KOPT-K1 (cell line): ENCODE measurements at regions not wholly inside any gene's neighbourhood (a gene's known extent, or its start where the extent isn't known, plus 50 kb on each side); places are given as distances from the start of the nearest gene placed in this dataset.

Experiments used
- H3K27ac ChIP-seq: fragments of 200-600 bp; sonication (generic); 2 replicates; pipeline ENCODE4 v1.5.1; 2016; ENCODE audit warnings: antibody characterized with exemption, mild to moderate bottlenecking, low read depth, low read length; ENCODE audit not compliant: poor library complexity, severe bottlenecking
- H3K36me3 ChIP-seq: fragments of 200-600 bp; sonication (generic); 2 replicates; pipeline ENCODE4 v1.5.1; 2017; ENCODE audit warnings: antibody characterized with exemption, mild to moderate bottlenecking, low read length, moderate library complexity; ENCODE audit not compliant: insufficient read depth
- H3K9me3 ChIP-seq: fragments of 200-600 bp; sonication (generic); 2 replicates; pipeline ENCODE4 v1.5.1; 2017; ENCODE audit warnings: antibody characterized with exemption, low read length, mild to moderate bottlenecking; ENCODE audit not compliant: insufficient read depth, poor library complexity, severe bottlenecking

GRCh38 chr13:62337109-62337880 lies 921.6 kb upstream of the PCDH20 start:
- H3K27ac ChIP-seq = no peak overlapping the region
- H3K36me3 ChIP-seq = no peaks in the 10 kb centered on the region
- H3K9me3 ChIP-seq = no peaks in the 10 kb centered on the region

GRCh38 chr13:62336507-62336906 lies 920.9 kb upstream of the PCDH20 start:
- no peaks in the 10 kb centered on the region for H3K36me3 ChIP-seq
- H3K27ac ChIP-seq = no peak overlapping the region

GRCh38 chr13:62333466-62333865 lies 917.8 kb upstream of the PCDH20 start:
- Histone ChIP-seq H3K9me3 (no peaks in the 10 kb centered on the region), H3K36me3 (no peaks in the 10 kb centered on the region), H3K27ac (no peak overlapping the region)

More at GRCh38 chr13:62336507-62336906, 920.9 kb upstream of the PCDH20 start:
- no peaks in the 10 kb centered on the region for H3K9me3 ChIP-seq

GRCh38 chr13:62331384-62331783 lies 915.7 kb upstream of the PCDH20 start:
- no peaks in the 10 kb centered on the region for H3K36me3 ChIP-seq
- H3K27ac ChIP-seq = no peak overlapping the region
- peaks cover 4% of the 10 kb centered on the region for H3K9me3 ChIP-seq

- no peaks in the 10 kb centered on the region for H3K36me3 ChIP-seq
- H3K27ac ChIP-seq = no peak overlapping the region
Measured at GRCh38 chr13:62327367-62327766, 911.7 kb upstream of the PCDH20 start.

GRCh38 chr13:62324842-62325241 lies 909.2 kb upstream of the PCDH20 start:
- Histone ChIP-seq H3K36me3 (no peaks in the 10 kb centered on the region), H3K27ac (no peak overlapping the region), H3K9me3 (peaks cover 4% of the 10 kb centered on the region)

More at GRCh38 chr13:62327367-62327766, 911.7 kb upstream of the PCDH20 start:
- H3K9me3 ChIP-seq = peaks cover 4% of the 10 kb centered on the region

- H3K27ac ChIP-seq = no peak overlapping the region
- H3K36me3 ChIP-seq = no peaks in the 10 kb centered on the region
- H3K9me3 ChIP-seq = no peaks in the 10 kb centered on the region
Measured at GRCh38 chr13:62321895-62322294, 906.2 kb upstream of the PCDH20 start.

GRCh38 chr13:62321139-62321538 lies 905.5 kb upstream of the PCDH20 start:
- Histone ChIP-seq H3K36me3 (no peaks in the 10 kb centered on the region), H3K27ac (no peak overlapping the region), H3K9me3 (no peaks in the 10 kb centered on the region)

- Histone ChIP-seq H3K36me3 (no peaks in the 10 kb centered on the region), H3K27ac (no peak overlapping the region), H3K9me3 (no peaks in the 10 kb centered on the region)
Measured at GRCh38 chr13:62320129-62321108, 904.8 kb upstream of the PCDH20 start.

GRCh38 chr13:62309904-62310303 lies 894.3 kb upstream of the PCDH20 start:
- Histone ChIP-seq H3K9me3 (no peaks in the 10 kb centered on the region), H3K27ac (no peak overlapping the region), H3K36me3 (no peaks in the 10 kb centered on the region)

GRCh38 chr13:62305756-62306155 lies 890.1 kb upstream of the PCDH20 start:
- peak overlapping the region; percentile 42 for H3K27ac ChIP-seq
- H3K9me3 ChIP-seq = no peaks in the 10 kb centered on the region
- no peaks in the 10 kb centered on the region for H3K36me3 ChIP-seq

- H3K36me3 ChIP-seq = no peaks in the 10 kb centered on the region
- H3K27ac ChIP-seq = no peak overlapping the region
- no peaks in the 10 kb centered on the region for H3K9me3 ChIP-seq
Measured at GRCh38 chr13:62302341-62302740, 886.7 kb upstream of the PCDH20 start.

- no peaks in the 10 kb centered on the region for H3K9me3 ChIP-seq
- H3K27ac ChIP-seq = no peak overlapping the region
- H3K36me3 ChIP-seq = no peaks in the 10 kb centered on the region
Measured at GRCh38 chr13:62299988-62300387, 884.3 kb upstream of the PCDH20 start.

- no peak overlapping the region for H3K27ac ChIP-seq
- no peaks in the 10 kb centered on the region for H3K36me3 ChIP-seq
- no peaks in the 10 kb centered on the region for H3K9me3 ChIP-seq
Measured at GRCh38 chr13:62296812-62297211, 881.2 kb upstream of the PCDH20 start.

GRCh38 chr13:62294244-62294643 lies 878.6 kb upstream of the PCDH20 start:
- Histone ChIP-seq H3K27ac (no peak overlapping the region), H3K9me3 (peaks cover 4% of the 10 kb centered on the region)

More at GRCh38 chr13:62294244-62294643, 878.6 kb upstream of the PCDH20 start:
- H3K36me3 ChIP-seq = no peaks in the 10 kb centered on the region
